ENCODE measurements at regions not wholly inside any gene's neighbourhood (a gene's known extent, or its start where the extent isn't known, plus 50 kb on each side); places are given as distances from the start of the nearest gene placed in this dataset.

DNA sequence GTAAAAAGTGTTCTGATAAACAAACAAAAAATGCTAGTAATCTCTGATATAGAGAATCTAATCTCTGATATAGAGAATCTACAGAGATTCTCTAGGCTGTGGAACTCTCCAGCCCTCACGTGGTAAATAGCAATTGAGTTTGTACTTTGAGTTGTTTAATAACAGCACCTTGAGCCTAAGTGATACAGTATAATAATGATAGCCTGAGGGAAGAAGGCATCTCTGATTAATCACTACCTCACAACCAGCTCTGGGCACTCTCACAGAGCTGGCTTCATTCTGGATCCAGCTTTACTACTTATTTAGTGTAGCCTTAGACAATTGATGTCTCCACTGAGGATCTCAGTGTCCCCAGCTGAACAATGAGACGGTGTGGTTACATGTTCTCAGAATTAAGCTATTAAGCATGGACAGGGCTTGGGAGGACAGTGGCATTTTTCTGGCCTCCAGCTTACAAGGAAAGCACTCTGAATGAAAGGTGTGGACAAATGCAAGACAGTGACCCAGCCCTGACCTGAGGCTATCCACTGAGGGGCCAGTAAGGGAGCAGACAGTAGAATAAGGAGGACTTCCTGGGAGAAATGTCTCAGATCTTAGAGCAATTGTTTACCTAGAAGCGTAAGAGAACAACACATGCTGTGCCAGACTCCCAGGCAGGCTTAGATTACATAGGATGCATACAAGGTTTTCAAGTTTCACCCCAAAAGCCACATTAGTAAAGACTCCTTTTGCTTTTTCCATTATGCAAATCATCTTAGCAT is 88.7 kb upstream of the DRD2 start:
- Histone ChIP-seq H3K4me3 (ENCODE audit: low read length) (no peak overlapping the region), H3K4me1 (ENCODE audit: control insufficient read depth, insufficient read depth, low read length) (no peaks in the 10 kb centered on the region), H3K27ac (ENCODE audit: low read length) (no peak overlapping the region), H3K36me3 (ENCODE audit: control insufficient read depth, insufficient read depth, low read length) (no peaks in the 10 kb centered on the region), H3K27me3 (ENCODE audit: control insufficient read depth, insufficient read depth, low read length) (no peaks in the 10 kb centered on the region), H3K9me3 (ENCODE audit: control insufficient read depth, insufficient read depth, low read length) (no peaks in the 10 kb centered on the region)
- Mint-ChIP-seq H3K27me3 (ENCODE audit: low read depth in 2 of 2) (peaks cover 19 to 23% of the 10 kb centered on the region in 2 donors), H3K36me3 (no peaks in the 10 kb centered on the region), H3K9me3 (no peaks in the 10 kb centered on the region), H3K4me3 (no peak overlapping the region), H3K27ac (no peak overlapping the region), H3K4me1 (no peaks in the 10 kb centered on the region)
- WGBS (ENCODE audit: insufficient coverage), result 79% methylated on average over 3 of the region's 3 CpGs
- no peak for ATAC-seq
- intact Hi-C loops (cut with micrococcal nuclease), result no loop called here
- TF ChIP-seq, protein P1, sequence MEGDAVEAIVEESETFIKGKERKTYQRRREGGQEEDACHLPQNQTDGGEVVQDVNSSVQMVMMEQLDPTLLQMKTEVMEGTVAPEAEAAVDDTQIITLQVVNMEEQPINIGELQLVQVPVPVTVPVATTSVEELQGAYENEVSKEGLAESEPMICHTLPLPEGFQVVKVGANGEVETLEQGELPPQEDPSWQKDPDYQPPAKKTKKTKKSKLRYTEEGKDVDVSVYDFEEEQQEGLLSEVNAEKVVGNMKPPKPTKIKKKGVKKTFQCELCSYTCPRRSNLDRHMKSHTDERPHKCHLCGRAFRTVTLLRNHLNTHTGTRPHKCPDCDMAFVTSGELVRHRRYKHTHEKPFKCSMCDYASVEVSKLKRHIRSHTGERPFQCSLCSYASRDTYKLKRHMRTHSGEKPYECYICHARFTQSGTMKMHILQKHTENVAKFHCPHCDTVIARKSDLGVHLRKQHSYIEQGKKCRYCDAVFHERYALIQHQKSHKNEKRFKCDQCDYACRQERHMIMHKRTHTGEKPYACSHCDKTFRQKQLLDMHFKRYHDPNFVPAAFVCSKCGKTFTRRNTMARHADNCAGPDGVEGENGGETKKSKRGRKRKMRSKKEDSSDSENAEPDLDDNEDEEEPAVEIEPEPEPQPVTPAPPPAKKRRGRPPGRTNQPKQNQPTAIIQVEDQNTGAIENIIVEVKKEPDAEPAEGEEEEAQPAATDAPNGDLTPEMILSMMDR (IDR thresholded peaks at IDR 0.05), result no peak
- no peak for DNase-seq

DNA sequence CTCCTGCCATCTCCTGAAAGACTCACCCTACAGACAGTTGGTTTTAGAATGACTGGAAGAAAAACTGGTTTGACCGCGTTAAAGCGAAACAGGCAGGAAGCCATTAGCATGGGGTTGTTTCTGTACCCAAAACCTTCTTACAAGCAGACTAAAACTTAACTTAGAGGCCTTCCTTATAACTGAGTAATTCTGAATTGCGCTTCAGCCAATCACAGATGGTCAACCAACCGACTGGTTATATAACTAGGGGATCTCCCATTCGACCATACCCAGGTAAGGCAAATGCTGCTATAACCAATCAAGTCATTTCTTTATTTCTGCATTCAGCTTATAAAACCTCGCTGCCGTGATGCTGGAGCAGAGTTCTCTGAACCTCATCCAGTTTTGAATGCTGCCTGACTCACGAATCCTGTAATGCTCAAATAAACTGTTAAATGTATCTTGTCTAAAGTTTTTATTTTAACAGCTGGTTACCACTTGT is 87.8 kb upstream of the DRD2 start:
- Mint-ChIP-seq H3K27ac (no peak overlapping the region), H3K4me3 (no peak overlapping the region), H3K36me3 (no peaks in the 10 kb centered on the region), H3K27me3 (ENCODE audit: low read depth in 2 of 2) (peaks cover 19 to 20% of the 10 kb centered on the region in 2 donors), H3K9me3 (no peaks in the 10 kb centered on the region), H3K4me1 (no peaks in the 10 kb centered on the region)
- H3K4me1 ChIP-seq (ENCODE audit: control insufficient read depth, insufficient read depth, low read length), result no peaks in the 10 kb centered on the region
- no peaks in the 10 kb centered on the region for H3K9me3 ChIP-seq (ENCODE audit: control insufficient read depth, insufficient read depth, low read length)
- intact Hi-C loops (cut with micrococcal nuclease), result no loop called here
- ATAC-seq (no peak), DNase-seq (no peak)
- WGBS (ENCODE audit: insufficient coverage), result 74% methylated on average over 9 of the region's 9 CpGs
- TF ChIP-seq, protein P1 (IDR thresholded peaks at IDR 0.05), result no peak
- H3K27ac ChIP-seq (ENCODE audit: low read length), result no peak overlapping the region
- no peaks in the 10 kb centered on the region for H3K36me3 ChIP-seq (ENCODE audit: control insufficient read depth, insufficient read depth, low read length)
- H3K4me3 ChIP-seq (ENCODE audit: low read length), result no peak overlapping the region
- H3K27me3 ChIP-seq (ENCODE audit: control insufficient read depth, insufficient read depth, low read length), result no peaks in the 10 kb centered on the region

DNA sequence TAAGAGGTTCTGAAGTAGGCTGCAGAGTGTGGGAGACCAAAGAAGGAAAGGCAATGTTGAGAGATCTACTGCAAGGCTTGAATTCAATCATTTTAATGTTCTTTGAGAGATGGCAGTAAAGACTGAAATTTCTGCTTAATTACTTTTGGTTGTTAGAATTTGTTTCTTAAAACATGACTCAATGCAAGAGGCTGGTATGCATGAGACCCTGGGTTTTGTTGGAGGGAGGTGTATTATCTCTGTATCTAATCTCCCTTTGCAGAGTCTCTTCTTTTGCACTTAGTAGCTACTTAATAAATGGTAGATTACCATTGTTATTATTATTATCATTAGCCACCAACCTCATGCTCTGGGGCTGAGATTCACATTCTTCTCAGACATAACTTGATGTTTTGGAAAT is 87.4 kb upstream of the DRD2 start:
- Histone ChIP-seq H3K27me3 (ENCODE audit: control insufficient read depth, insufficient read depth, low read length) (no peaks in the 10 kb centered on the region), H3K4me1 (ENCODE audit: control insufficient read depth, insufficient read depth, low read length) (no peaks in the 10 kb centered on the region), H3K4me3 (ENCODE audit: low read length) (no peak overlapping the region), H3K27ac (ENCODE audit: low read length) (no peak overlapping the region), H3K9me3 (ENCODE audit: control insufficient read depth, insufficient read depth, low read length) (no peaks in the 10 kb centered on the region), H3K36me3 (ENCODE audit: control insufficient read depth, insufficient read depth, low read length) (no peaks in the 10 kb centered on the region)
- TF ChIP-seq, protein P1 (IDR thresholded peaks at IDR 0.05), result no peak
- Mint-ChIP-seq H3K4me3 (no peak overlapping the region), H3K36me3 (no peaks in the 10 kb centered on the region), H3K27me3 (ENCODE audit: low read depth in 2 of 2) (peaks cover 18 to 21% of the 10 kb centered on the region in 2 donors), H3K27ac (no peak overlapping the region), H3K4me1 (no peaks in the 10 kb centered on the region), H3K9me3 (no peaks in the 10 kb centered on the region)
- DNase-seq, result no peak
- intact Hi-C loops (cut with micrococcal nuclease), result no loop called here
- no peak for ATAC-seq

DNA sequence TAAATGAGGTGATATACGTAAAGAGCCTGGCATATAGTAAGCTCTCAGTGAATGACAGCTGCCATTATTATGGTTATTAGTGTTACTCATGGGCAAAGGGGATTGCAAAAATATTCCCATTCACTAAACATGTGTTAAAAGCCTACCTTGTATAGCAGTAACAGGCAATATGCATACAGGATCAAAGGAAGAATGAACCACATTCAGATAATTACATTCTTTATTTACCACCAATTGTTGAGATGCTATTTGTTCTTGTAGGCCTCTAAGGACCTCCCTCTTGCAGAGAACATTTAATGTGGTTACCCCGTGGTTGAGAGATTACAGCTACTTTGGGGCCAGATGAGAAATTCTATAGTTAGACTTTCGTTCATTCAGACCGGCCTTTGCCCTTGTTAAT is 82.7 kb upstream of the DRD2 start:
- no peaks in the 10 kb centered on the region for H3K9me3 ChIP-seq (ENCODE audit: control insufficient read depth, insufficient read depth, low read length)

More for the DNA sequence above, 82.7 kb upstream of the DRD2 start:
- no peak for ATAC-seq
- WGBS (ENCODE audit: insufficient coverage), result 86% methylated on average over 4 of the region's 4 CpGs
- intact Hi-C loops (cut with micrococcal nuclease), result no loop called here
- Histone ChIP-seq H3K4me3 (ENCODE audit: low read length) (no peak overlapping the region), H3K36me3 (ENCODE audit: control insufficient read depth, insufficient read depth, low read length) (no peaks in the 10 kb centered on the region), H3K27me3 (ENCODE audit: control insufficient read depth, insufficient read depth, low read length) (no peaks in the 10 kb centered on the region), H3K27ac (ENCODE audit: low read length) (no peak overlapping the region), H3K4me1 (ENCODE audit: control insufficient read depth, insufficient read depth, low read length) (no peaks in the 10 kb centered on the region)
- H3K9me3 Mint-ChIP-seq, result no peaks in the 10 kb centered on the region
- H3K27me3 Mint-ChIP-seq (ENCODE audit: low read depth in 2 of 2), result peaks cover 10 to 16% of the 10 kb centered on the region in 2 donors
- no peaks in the 10 kb centered on the region for H3K4me1 Mint-ChIP-seq
- TF ChIP-seq, protein P1 (IDR thresholded peaks at IDR 0.05), result no peak
- no peak overlapping the region for H3K4me3 Mint-ChIP-seq
- no peak overlapping the region for H3K27ac Mint-ChIP-seq
- H3K36me3 Mint-ChIP-seq, result no peaks in the 10 kb centered on the region
- no peak for DNase-seq

Measured in natural killer cell (primary cell).